HG03135 (cell line): ENCODE measurements at regions not wholly inside any gene's neighbourhood (a gene's known extent, or its start where the extent isn't known, plus 50 kb on each side); places are given as distances from the start of the nearest gene placed in this dataset.
"Not testable (repeated sequence)": the region's sequence is repeated elsewhere in the genome, so short reads cannot be mapped to it uniquely, and the experiment has no call there.

Source experiments
- ATAC-seq: cut with Tn5 transposase; IDR thresholded peaks from one replicate; pipeline ENCODE4 v1.9.1; 2021; ENCODE audit warnings: mild to moderate bottlenecking, moderate library complexity; ENCODE audit not compliant: unreplicated experiment

DNA sequence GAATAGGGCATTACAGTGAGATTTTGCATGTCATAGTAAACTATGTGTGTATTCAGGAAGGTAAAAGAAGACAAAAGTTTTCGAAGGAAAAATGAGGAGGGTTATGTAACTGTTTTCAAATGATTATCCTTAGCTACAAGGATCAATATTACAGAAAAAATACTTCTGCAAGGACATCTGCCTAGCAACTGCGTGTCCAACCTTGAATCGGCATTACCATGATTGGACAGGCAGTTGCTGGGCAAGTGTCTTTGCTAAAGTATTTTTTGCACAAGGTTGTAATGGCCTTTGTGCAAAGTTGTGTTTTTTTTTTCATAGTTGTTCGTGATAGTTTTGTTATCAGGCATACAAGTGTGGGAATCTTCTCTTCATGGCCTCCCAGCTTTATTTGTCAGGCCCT, 136.8 kb downstream of the FASLG start:
- ATAC-seq, result no peak

DNA sequence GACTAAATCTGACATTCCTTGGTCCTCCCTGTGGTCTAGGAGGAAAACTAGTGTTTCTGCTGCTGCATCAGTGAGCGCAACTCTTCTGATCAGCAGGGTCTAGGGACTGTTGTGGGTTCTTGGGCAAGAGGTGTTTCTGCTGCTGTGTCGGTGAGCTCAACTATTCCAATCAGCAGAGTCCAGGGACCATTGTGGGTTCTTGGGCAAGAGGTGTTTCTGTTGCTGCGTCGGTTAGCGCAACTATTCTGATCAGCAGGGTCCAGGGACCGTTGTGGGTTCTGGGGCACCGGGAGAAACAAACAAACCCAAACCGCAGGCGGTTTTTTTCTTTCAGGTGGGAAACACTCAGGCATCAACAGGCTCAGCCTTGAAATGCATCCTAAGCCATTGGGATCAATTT, 140.9 kb downstream of the FASLG start:
- not testable (repeated sequence) for ATAC-seq

DNA sequence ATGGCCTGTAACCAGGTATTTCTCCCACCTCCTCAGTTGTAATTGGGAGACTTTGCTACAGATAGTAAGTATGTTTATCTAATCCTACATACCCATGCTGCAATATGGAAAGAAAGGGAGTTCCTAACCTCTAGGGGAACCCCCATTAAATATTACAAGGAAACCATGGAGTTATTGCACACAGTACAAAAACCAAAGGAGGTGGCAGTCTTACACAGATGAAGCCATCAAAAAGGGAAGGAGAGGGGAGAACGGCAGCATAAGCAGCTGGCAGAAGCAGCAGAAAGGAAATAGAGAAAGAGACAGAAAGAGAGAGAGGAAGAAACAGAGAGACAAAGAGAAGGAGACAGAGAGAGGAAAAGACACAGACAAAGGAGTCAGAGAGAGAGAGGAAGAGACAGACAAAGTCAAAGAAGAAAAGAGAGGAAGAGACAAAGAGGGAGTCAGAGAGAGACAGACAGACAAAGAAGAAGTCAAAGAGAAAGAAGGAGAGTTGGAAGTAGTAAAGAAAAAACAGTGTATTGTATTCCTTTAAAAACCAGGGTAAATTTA, 142.9 kb downstream of the FASLG start:
- no peak for ATAC-seq

DNA sequence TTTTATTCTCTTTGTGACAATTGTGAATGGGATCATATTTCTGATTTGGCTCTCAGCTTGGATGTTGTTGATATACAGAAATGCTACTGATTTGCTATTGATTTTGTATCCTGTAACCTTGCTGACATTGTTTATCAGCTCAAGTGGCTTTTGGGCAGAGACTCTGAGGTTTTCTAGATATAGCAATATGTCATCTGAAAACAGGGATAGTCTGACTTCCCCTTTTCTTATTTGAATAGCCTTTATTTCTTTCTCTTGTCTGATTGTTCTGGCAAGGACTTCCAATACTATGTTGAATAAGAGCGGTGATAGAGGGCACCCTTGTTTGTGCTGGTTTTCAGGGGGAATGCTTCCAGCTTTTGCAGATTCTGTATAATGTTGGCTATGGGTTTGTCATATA, 150.8 kb downstream of the FASLG start:
- no peak for ATAC-seq

DNA sequence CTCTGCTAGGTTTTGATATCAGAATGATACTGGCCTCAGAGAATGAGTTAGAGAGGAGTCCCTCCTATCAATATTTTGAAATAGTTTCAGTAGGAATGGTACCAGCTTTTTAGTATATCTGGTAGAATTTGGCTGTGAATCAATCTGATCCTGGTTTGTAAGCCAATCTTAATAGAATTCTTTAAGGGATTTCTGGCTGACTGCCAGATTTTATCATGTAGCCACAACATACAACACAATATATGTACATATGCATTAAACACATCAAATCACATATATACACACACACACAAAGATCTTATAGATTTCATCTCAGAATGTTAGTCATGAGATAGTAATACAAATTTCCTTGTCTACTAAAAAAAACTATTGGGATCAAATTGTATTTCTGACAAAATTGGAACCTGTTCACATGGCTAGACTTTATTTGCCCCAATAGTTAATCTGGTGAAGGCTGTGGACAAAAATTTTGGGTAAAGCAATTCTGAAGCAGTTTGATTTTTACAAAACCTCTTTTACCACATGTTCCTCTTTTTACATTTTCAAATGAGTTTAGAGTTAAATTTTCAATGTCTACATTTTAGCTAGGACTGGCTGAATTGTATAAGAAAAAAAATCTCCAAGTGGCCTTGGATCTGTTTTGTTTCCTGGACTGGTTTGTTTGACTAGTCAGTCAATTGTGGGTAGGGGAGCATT, 151.7 kb downstream of the FASLG start:
- ATAC-seq, result no peak

DNA sequence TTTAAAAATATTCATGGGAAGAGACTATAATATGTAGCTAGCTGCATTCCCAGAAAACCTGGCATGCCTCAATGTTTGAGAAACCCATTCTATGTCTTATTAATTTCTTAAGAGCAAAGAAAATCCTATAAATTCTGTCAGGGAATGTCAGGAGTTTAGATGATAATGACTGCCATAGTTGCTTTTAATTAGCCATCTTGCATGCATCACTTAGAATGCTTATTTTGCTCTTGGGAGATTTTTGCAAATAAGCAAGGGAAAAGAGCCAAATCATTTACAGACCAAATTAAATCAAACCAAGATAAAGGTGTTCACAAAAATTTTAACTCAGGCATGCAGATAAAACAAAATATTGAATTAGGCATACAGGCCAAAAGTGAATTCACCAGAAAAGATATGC, 152.8 kb downstream of the FASLG start:
- ATAC-seq, result no peak

DNA sequence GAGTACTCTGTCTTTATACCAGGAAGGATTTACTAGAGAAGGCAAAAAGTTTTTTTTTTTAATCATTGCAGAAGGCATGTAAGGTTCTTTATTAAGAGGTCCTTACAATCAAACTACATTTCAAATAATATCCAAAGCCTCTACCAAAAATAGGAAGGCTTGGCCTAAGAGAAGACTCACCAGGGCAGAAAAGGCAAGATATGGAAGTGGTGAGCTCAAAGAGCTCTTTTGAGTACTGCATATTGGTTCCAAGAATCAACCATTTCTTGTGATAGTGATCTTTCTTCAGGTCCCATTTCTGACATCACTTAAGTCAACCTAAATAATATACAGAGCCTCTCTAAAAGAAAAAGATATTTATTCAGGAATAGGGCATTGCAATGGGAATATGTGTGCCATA, 153.2 kb downstream of the FASLG start:
- ATAC-seq, result no peak

DNA sequence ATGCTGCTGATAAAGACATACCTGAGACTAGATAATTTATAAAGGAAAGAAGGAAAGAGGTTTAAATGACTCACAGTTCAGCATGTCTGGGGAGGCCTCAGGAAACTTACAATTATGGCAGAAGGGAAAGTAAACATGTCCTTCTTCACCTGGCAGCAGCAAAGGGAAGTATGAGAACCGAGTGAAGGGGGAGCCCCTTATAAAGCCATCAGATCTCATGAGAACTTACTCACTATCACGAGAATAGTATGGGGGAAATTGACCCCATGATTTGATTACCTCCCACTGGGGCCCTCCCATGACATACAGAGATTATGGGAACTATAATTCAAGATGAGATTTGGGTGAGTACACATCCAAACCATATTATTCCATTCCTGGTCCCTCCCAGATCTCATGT, 154.4 kb downstream of the FASLG start:
- ATAC-seq, result no peak

DNA sequence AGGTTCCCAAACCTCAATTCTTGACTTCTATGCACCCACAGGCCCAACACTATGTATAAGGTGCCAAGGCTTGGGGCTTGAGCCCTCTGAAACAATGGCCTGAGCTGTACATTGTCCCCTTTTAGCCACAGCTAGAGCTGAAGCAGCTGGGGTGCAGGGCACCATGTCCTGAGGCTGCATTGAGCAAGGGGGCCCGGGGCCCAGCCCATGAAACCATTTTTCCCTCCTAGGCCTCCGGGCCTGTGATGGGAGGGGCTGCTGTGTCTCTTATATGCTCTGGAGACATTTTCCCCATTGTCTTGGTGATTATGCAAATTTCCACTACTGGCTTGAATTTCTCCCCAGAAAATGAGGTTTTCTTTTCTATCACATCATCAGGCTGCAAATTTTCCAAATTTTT, 155.5 kb downstream of the FASLG start:
- no peak for ATAC-seq

DNA sequence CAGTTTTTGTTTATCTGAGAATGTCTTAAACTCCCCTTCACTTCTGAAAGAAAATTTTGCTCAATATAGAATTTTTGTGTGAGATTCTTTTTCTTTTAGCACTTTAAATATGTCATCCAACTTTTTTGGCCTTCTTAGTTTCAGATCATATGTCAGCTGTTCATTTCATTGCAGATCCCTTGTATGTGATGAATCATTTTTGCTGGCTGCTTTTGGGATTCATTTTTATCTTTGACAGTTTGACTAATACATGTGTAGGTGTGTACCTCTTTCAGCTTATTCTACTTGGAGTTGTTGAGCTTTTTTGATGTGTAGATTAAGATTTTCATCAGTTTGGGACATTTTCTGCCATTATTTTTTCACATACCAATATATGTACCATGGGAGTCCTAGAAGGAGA, 156.8 kb downstream of the FASLG start:
- no peak for ATAC-seq

DNA sequence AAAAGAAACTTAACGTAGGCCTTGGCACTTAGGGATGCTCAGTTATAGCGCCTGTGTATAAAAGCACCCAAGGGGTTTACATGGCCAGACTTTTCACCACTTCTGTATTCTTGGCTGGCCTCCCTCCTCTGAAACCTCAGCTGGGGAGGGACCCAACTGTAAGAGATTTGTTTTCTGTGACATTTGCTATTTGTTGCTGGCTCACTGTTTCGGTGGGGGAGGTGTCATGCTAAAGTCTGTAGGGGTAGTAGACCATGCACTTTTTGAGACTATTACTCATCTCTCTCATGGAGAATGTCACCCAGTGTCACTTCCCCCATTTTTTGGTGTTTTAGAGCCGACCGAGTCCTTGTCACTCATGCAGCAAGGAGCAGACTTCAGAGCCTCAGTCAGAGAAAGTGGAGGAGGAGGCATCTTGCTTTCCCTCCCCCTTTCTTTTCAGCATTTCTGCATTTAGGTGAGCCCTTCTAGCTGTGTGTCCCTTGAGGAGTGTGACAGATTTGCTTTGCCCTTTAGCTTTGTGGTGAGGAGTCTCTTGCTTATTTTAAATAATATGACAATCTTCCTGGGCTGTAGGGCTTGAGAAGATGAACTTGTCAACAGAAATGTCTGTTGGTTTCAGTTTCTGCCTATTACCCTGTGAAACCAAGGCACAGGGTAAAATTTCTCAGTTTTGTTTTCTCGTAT, 160.1 kb downstream of the FASLG start:
- ATAC-seq, result peak; percentile 91

DNA sequence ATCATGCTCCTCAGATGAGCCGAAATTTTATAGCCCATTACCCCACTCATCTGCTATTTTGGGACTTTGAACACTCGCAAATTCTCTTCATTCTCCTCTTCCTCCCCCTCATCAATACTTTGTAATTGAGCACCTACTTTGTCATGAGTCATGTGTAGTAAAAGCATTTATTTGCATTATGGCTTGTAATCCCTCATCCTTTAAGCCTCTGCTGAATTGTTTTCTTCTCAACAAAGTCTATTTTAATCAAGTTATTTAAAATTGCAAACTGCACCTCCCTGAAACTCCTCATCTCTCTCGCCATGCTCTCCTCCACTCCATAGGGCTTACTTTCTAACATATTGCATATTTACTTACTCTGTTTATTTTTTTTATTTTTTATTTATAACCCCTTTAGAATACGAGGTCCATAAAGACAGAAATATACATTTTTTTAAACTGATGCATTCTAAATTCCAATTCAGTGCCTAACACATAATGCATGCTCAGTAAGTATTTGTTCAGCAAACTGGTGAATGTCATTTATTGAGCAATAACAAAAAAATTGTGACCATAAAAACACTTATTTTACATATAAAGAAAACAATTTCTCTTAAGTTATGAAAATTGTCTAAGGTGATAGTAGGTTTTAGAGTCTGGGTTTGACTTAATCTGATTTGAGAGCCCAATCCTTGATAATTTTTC, 161.7 kb downstream of the FASLG start:
- ATAC-seq, result no peak

DNA sequence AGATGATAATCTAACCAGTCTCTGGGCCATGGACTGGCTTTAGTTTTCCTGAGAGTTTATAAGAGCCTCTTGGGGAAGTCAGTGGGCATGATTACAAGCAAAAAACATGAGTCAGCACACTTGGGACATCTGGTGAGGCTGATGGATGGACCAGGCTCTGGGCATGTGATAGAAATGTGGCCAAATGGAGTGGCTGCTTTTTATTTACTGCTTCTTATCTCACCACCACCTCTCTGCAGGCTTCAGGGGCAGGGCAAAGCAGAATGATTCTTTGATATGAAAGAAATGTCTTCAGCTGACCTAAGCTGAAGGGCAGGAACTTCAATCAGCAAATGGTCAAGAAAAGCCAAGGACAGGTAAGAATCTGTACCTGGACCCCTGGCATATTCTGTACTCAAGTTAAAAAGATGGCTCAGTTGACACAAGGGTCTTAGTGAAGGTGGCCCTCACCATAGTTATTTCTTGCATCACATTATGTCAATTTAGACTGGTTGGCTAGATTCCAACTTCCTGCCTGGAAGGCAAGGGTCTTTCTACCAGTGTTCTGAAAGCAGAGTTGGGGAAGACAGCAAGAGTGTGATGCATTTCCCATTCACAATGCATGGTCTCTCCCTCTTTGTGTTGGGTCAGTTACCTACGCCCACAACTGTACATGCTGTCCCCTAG, 162.8 kb downstream of the FASLG start:
- no peak for ATAC-seq

DNA sequence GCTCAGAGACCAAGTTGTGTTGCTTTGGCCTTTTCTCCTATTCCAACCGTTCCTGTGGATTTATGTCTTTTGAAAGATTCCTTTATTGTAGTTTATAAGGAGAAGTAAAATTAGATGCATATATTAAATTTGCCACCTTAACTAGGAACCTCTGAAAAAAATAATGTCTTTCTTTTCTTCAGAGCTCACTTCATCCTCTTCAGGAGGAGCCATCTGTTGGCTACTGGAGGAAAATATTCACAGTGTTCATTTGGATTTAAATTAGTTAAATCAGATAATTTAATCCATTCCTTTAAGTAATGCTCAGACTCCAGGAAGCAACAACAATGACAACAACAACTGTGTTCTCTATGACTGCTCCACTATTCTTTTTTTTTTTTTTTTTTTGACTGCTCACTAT, 164.0 kb downstream of the FASLG start:
- ATAC-seq, result no peak

DNA sequence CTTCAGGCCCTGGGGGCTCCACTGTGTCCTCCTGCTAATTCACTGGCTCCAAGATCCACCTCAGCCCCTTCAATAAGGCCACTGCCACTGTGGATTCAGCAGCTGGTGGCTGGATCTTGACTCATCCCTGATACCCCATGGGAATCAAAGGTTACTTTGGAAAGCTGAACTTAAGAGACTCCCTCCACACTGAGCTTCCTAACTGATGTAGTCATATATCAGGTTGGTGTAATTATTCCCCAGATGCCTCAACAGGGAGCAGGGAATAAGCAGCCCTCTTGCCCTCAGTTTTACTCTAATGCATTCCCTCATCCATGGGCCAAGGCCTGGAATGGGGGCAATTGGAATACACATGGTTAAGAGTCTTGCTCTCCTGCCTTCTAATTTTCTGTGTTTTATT, 164.6 kb downstream of the FASLG start:
- ATAC-seq, result no peak

DNA sequence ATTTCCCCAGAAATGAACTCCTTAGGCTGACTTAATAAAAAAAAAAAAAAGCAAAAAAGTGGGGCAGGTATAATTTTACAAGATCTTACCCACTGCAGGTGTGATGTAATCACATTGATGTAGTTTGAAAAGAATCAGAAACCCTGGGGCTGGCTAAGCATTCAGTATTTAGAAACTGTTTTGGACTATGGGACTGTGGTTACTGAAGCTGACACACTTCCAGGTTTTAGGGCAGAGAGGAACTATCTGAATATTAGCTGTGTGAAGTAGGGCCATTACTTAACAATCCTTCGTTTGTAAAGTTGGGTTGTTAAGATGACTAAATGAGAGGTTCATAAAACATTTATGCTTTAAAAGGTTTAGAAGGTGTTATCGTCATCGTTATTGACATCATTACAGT, 165.3 kb downstream of the FASLG start:
- ATAC-seq, result no peak

DNA sequence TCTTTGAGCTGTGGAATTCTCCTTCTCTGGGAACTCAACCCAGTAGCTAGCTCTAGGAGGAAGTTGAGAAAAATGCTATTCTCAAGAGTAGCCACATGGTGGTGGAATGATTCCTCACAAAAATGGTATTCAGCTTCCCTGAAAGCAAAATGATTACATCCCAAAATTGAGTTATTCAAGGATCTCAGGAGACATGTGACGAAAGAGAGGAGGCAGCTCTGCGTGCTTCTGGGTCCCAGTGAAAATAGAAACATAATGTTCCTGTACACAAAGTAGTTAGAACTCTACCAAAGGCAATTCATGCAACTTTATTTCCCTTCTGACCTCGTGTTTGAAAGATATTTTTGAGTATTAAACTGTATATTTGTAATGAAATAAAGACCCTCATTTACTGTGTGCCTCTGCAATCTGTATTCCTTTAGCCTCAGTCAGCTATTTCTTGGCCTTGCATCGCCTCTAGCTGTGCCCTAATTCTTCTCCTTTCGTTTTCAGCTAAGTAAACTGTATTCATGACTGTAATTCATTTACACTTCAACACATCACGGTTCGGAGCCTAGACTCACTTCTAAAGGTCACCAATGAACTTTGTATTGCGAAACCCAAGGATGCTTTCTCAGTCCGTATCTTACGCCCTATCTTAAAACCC, 167.3 kb downstream of the FASLG start:
- ATAC-seq, result peak; percentile 81

DNA sequence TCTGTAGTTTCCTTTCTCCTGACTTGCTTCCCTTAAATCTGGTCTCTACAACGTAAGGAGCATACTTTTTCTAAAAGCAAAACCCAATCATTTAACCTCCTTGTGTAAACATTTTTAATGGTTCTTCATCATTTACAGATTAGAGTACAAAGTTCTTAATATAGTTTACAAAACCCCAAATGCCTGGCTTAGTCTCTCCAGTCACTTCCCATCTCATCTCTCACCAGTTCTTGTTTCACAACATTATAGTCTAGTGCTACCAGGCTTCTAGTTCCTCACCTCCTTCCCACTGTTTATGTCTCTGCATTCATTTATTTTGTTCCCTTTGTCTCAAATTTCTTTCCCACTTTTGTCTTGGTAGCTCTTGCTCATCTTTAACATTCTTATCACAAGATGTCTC, 168.4 kb downstream of the FASLG start:
- ATAC-seq, result no peak

DNA sequence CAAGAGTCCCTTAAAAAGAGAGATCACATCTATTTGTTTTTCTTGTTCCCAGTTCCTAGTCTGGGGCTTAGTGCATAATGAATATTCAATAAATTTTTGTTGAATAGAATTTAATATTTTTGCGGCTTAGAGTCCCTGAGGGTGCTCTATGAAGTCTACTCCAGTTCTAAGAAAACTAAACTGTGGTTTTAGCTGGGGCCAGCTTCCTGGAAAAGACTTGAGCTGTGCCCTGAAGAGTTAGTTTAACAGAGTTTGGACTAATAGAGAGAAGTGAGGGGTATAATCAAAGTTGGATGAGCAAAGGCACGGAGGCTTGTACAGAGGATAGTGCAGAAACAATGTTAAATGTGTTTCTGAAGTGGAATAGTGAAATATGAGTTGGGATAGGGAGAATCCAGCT, 168.9 kb downstream of the FASLG start:
- ATAC-seq, result no peak

DNA sequence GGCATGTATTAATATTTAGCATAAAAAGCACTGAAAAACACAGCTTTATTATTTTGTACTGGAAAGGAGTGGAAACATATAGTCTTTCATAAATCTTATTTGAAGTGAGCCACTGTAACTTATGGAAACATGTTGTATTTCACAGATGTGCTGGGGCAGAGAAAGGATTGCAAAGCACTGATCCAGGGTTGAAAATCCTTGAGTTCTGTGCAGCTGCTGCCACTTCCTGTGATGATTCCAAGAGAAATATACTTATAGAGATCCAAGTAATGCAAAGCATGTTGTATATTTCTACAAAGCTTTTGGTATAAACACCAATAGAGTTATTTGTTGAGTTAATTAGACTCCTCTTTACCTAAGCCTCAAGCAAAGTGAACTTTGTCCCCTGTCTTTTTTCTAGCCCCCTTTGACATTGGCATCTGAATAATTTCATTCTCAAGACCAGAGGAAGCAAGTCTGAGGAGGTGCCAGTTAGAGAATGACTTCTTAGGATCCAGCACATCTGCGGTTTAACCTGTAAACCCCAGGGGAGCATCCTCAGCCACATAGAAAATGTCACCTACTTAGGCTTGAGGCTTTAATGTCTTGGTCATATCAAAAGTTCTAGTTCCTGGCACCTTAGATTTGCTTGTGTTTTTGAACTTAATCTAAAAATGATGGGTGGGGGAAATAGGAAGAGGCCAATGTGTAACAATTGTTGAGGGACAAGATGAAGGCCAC, 173.3 kb downstream of the FASLG start:
- ATAC-seq, result no peak
